Neural progenitor cell (in vitro differentiated cells): ENCODE measurements at regions not wholly inside any gene's neighbourhood (a gene's known extent, or its start where the extent isn't known, plus 50 kb on each side); places are given as distances from the start of the nearest gene placed in this dataset.

Experiments
- EZH2 ChIP-seq: fragments of 200-600 bp; sonication (generic); IDR thresholded peaks from 2 replicates; pipeline ENCODE4 v1.6.1; 2017; ENCODE audit warnings: antibody characterized with exemption, mild to moderate bottlenecking, moderate library complexity
- EZH2phosphoT487 ChIP-seq: fragments of 200-600 bp; sonication (generic); IDR thresholded peaks from 2 replicates; pipeline ENCODE4 v1.6.1; 2017; ENCODE audit warnings: antibody characterized with exemption
- TF ChIP-seq, protein P1 (sequence below): fragments of 200-600 bp; sonication (generic); IDR thresholded peaks from 2 replicates; pipeline ENCODE4 v1.5.1; 2017; ENCODE audit warnings: antibody characterized with exemption, mild to moderate bottlenecking

DNA sequence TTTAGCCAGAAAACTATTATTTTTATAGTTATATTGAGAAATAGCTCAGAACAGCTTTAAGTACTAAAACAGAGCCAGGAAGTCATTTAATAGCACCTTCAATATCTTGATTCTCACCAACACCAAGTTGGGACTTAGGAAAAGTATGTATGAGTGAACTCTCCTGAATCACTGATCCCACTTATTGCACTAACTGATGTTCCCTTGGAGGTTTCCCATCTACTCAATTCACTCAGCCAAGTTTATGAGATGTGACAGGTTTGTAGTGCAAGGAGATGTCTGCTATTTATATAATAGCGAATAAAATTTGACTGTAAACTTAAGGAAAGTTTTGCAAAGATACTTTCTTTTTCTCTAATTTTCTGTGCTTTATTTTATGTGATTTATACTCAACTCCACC lies 1147.6 kb upstream of the PCDH20 start:
- TF ChIP-seq EZH2phosphoT487: no peak
- TF ChIP-seq, protein P1, sequence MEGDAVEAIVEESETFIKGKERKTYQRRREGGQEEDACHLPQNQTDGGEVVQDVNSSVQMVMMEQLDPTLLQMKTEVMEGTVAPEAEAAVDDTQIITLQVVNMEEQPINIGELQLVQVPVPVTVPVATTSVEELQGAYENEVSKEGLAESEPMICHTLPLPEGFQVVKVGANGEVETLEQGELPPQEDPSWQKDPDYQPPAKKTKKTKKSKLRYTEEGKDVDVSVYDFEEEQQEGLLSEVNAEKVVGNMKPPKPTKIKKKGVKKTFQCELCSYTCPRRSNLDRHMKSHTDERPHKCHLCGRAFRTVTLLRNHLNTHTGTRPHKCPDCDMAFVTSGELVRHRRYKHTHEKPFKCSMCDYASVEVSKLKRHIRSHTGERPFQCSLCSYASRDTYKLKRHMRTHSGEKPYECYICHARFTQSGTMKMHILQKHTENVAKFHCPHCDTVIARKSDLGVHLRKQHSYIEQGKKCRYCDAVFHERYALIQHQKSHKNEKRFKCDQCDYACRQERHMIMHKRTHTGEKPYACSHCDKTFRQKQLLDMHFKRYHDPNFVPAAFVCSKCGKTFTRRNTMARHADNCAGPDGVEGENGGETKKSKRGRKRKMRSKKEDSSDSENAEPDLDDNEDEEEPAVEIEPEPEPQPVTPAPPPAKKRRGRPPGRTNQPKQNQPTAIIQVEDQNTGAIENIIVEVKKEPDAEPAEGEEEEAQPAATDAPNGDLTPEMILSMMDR: no peak
- no peak for TF ChIP-seq EZH2
